GM18507 (cell line): ENCODE measurements at regions not wholly inside any gene's neighbourhood (a gene's known extent, or its start where the extent isn't known, plus 50 kb on each side); places are given as distances from the start of the nearest gene placed in this dataset.

ENCODE experiments used
- DNase-seq: peaks from one replicate; pipeline ENCODE4 v3.0.0; 2011; ENCODE audit warnings: low read depth; ENCODE audit not compliant: insufficient read length; ENCODE audit errors: extremely low spot score
- FAIRE-seq: peaks from 2 replicates; lab custom pipeline; 2011; peaks lifted over from hg19 to GRCh38; lab: Jason Lieb, UNC

- FAIRE-seq (no peak), DNase-seq (no peak)
Measured at GRCh38 chr1:96009831-96010434, 711.7 kb upstream of the PTBP2 start.

DNA sequence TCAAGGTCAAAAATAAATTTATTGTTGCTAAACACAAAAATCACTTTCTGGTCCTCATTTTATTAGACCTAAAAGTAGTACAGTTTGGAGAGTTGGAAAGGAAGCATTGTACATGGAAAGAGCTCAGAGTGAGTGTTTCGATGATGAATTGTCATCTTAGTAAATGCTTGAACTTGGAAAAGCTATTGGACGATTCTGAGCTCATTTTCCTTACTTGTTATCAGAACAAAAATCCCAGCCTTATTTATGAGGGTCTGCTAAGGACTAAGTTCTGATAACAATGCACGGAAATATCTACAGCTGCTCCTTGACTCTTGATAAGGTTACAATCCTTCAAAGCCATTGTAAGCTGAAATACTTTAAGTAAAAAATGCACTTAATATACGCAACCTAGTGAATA, 710.0 kb upstream of the PTBP2 start:
- no peak for DNase-seq
- FAIRE-seq: no peak

DNA sequence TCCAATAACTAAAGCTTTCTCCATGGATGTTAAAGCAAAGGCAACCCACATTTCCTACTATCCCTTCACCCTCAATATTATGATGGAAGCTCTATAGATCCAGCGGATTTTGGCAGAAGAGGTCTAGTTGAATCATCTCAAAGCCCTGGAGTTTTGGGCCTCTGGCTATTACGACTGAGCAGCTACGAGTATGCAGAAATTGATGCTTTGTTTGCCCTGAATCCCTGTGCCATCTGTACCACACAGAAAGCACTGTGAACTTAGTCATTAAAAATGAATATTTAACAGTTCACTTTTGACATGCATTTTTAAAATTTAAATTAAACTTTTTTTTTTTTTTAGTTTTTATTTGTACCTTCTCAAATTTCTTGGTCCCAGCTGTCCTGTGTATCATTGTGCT, 705.4 kb upstream of the PTBP2 start:
- DNase-seq: no peak
- no peak for FAIRE-seq

GRCh38 chr1:96020378-96020777, 701.2 kb upstream of the PTBP2 start:
- FAIRE-seq: no peak
- no peak for DNase-seq

GRCh38 chr1:96025062-96025461, 696.5 kb upstream of the PTBP2 start:
- DNase-seq: no peak
- no peak for FAIRE-seq

DNA sequence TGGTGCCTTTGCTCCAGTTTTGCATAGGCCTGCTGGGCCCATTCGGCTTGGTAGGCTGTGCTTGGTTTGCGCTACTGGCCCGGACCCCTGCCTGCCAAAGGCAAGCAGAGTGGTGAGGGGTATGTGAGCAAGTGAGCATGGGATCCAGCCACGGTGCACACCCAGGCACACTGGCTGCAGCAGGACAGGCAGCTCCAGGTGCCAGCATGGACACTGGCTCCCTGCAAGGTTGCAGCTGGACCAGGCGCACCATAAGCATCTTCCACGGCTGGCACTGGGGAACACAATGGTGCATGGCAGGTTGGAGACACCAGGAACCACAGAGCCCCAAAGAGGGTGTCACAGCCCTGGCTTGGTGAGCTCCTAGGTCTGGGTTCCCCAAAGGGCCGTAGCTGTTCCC, 693.5 kb upstream of the PTBP2 start:
- FAIRE-seq (no peak), DNase-seq (no peak)

- FAIRE-seq (no peak), DNase-seq (no peak)
Measured at GRCh38 chr1:96030312-96030711, 691.3 kb upstream of the PTBP2 start.

GRCh38 chr1:96034006-96034405, 687.6 kb upstream of the PTBP2 start:
- no peak for DNase-seq
- no peak for FAIRE-seq

DNA sequence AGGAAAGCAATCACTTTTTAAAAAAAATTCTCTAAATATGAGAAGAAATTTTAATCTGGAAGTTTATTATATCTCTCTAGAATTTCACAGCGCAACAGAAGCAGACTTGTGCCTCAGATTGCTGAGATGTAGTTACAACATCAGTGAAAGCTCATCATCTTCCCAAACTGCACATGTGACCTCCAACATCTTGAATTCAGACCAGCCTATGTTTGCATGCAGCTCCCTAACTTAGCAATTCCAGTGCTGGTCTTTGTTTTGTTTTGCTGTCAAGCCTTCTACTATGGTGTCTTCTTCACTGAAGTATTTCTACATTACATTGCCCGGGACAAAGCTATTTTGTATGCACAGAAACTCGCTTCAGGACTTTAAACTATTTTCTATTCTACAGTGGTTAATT, 684.8 kb upstream of the PTBP2 start:
- FAIRE-seq (no peak), DNase-seq (no peak)

DNA sequence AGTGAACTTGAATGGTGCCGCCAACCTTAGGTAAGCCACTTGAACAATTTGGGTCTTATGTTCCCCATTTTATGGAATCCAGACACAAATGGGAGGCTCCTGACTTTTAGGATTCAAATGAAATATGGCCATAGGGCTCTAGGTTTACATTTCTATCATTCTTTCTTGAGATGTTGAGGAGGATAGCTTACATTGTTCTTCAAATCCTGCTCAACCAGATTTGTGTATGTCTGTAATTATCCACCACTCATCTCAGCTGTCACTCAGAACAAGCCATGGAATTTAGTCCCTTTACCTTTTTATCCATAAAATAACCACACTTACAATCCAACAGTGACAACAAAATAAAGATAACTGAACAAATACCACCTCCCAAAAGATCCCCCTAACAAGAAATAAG, 682.9 kb upstream of the PTBP2 start:
- FAIRE-seq (no peak), DNase-seq (no peak)

DNA sequence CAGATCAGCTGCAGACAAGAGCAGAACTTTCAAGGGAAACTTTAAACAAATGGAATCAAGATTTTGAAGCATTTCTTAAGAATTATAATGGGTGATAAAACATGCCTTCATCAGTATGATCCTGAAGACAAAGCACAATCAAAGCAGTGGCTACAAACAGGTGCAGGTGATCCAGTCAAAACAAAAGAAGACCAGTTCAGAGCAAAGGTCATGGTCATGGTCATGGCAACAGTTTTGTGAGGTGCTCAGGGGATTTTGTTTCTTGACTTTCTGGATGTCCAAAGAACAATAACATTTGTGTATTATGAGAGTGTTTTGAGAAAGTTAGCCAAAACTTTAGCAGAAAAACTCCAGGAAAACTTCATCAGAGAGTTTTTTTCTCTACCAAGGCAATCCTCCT, 681.7 kb upstream of the PTBP2 start:
- FAIRE-seq (no peak), DNase-seq (no peak)

DNA sequence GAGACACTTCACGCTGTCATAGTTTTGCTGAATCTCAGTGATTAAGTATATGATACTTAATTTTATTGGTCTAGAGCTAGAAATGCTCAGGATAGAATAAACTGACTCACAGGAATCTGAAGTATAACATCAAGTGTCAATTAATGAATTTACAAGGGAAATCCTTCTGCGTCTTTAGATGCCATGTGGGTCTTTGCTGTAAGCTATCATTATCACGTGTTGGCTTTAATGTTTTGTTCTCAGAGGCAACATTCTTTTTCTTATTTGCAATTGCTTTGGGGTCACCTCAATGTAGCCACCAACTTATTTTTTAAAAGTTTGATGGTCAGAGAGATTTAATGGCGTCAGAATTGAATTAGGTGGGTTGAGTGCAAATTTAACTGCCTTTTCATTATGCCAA, 680.1 kb upstream of the PTBP2 start:
- FAIRE-seq (no peak), DNase-seq (no peak)

DNA sequence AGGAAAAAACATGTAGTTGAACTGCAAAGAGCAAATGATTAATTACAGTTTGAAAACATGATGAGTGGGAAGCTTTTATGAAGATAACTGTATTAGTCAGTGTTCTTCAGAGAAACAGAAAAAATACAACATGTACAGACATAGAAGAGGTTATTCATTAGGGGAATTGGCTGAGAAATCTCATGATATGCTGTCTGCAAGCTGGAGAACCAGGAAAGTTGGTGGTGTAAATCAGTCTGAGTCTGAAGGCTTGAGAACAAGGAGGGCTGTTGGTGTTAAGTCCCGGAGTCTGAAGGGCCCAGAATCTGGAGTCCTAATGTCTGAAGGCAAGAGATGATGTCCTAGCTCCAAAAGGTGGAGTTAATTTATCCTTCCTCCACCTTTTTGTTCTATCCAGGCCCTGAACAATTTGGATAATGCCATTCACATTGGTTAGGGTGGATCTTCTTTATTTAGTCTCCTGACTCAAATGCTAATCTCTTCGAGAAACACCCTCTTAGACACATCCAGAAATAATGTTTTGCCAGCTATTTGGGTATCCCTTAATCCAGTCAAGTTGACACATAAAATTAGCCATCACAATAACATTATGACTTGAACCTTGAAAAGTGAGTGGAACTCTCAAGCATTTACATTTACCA, 672.9 kb upstream of the PTBP2 start:
- no peak for DNase-seq
- no peak for FAIRE-seq

GRCh38 chr1:96049759-96050409, 671.7 kb upstream of the PTBP2 start:
- no peak for FAIRE-seq
- no peak for DNase-seq

GRCh38 chr1:96059276-96059675, 662.3 kb upstream of the PTBP2 start:
- no peak for FAIRE-seq
- no peak for DNase-seq

GRCh38 chr1:96059736-96060135, 661.8 kb upstream of the PTBP2 start:
- DNase-seq (no peak), FAIRE-seq (no peak)

- FAIRE-seq: no peak
- no peak for DNase-seq
Measured at GRCh38 chr1:96060621-96061020, 661.0 kb upstream of the PTBP2 start.

GRCh38 chr1:96072021-96072420, 649.6 kb upstream of the PTBP2 start:
- no peak for FAIRE-seq
- no peak for DNase-seq

- DNase-seq (no peak), FAIRE-seq (no peak)
Measured at GRCh38 chr1:96073100-96073499, 648.5 kb upstream of the PTBP2 start.

DNA sequence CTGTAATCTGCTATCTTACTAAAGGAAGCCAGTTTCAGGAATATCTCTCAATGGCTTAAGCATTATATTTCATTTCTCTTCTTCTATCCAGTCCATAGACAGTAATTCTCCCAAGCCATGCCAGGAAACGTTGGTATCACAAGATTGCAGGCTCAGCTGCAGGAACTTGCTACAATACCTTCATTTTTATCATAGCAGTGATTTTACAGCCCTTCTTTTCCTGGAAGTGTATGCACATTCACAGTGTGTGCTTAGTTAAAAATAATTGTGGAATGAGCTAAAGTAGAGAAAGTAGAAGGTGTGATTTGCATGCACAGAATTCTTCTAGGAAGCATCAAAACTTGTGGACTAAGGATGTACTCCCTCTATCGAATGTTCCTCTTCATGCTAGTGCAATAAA, 647.2 kb upstream of the PTBP2 start:
- DNase-seq: no peak
- FAIRE-seq: no peak

- FAIRE-seq: no peak
Measured at GRCh38 chr1:96074876-96075577, 646.6 kb upstream of the PTBP2 start.

More at GRCh38 chr1:96074876-96075577, 646.6 kb upstream of the PTBP2 start:
- DNase-seq: no peak
